ENCODE measurements at regions not wholly inside any gene's neighbourhood (a gene's known extent, or its start where the extent isn't known, plus 50 kb on each side); places are given as distances from the start of the nearest gene placed in this dataset.

- TF ChIP-seq EZH2 (IDR thresholded peaks at IDR 0.05; ENCODE audit: low read depth): no peak
- TF ChIP-seq CTCF (conservative IDR thresholded peaks at IDR 0.05): no peak
These were observed 172.7 kb downstream of the RRAGC start for GRCh38 chr1:38686927-38687255.

All from PC-9 (cell line).